Suprapubic skin (tissue), 3 donors: ENCODE measurements at regions not wholly inside any gene's neighbourhood (a gene's known extent, or its start where the extent isn't known, plus 50 kb on each side); places are given as distances from the start of the nearest gene placed in this dataset.

Experiments
- POLR2A ChIP-seq, 2 donors: fragments of 450-650 bp; IDR thresholded peaks; one replicate each; pipeline ENCODE4 v1.6.1; 2017; ENCODE audit warnings: antibody characterized with exemption in 2 of 2, mild to moderate bottlenecking in 2 of 2, moderate library complexity in 2 of 2
- TF ChIP-seq, protein P1 (sequence below), 2 donors: fragments of 200-600 bp in 1 of 2; fragments of 450-650 bp in 1 of 2; sonication (generic) in 1 of 2; IDR thresholded peaks; one replicate each; pipeline ENCODE4 v1.5.1; 2016 to 2019; ENCODE audit warnings: antibody characterized with exemption in 2 of 2, mild to moderate bottlenecking in 1 of 2, moderate library complexity in 1 of 2

GRCh38 chr9:117945286-117945685 is 241.1 kb downstream of the TLR4 start:
- no peak for TF ChIP-seq POLR2A (IDR thresholded peaks at IDR 0.05)
- TF ChIP-seq, protein P1, sequence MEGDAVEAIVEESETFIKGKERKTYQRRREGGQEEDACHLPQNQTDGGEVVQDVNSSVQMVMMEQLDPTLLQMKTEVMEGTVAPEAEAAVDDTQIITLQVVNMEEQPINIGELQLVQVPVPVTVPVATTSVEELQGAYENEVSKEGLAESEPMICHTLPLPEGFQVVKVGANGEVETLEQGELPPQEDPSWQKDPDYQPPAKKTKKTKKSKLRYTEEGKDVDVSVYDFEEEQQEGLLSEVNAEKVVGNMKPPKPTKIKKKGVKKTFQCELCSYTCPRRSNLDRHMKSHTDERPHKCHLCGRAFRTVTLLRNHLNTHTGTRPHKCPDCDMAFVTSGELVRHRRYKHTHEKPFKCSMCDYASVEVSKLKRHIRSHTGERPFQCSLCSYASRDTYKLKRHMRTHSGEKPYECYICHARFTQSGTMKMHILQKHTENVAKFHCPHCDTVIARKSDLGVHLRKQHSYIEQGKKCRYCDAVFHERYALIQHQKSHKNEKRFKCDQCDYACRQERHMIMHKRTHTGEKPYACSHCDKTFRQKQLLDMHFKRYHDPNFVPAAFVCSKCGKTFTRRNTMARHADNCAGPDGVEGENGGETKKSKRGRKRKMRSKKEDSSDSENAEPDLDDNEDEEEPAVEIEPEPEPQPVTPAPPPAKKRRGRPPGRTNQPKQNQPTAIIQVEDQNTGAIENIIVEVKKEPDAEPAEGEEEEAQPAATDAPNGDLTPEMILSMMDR (IDR thresholded peaks at IDR 0.05): no peak
